GM21367 (cell line): ENCODE measurements at regions not wholly inside any gene's neighbourhood (a gene's known extent, or its start where the extent isn't known, plus 50 kb on each side); places are given as distances from the start of the nearest gene placed in this dataset.
"Not testable (repeated sequence)": the region's sequence is repeated elsewhere in the genome, so short reads cannot be mapped to it uniquely, and the experiment has no call there.

Experiments
- ATAC-seq: cut with Tn5 transposase; IDR thresholded peaks from one replicate; pipeline ENCODE4 v1.9.1; 2021; ENCODE audit not compliant: unreplicated experiment

GRCh38 chr4:151860561-151861093 lies 99.8 kb upstream of the GATB start:
- no peak for ATAC-seq

GRCh38 chr4:151859641-151860040 lies 98.8 kb upstream of the GATB start:
- no peak for ATAC-seq

GRCh38 chr4:151858356-151858755 lies 97.5 kb upstream of the GATB start:
- ATAC-seq = no peak

- ATAC-seq = no peak
These were observed 96.6 kb upstream of the GATB start for GRCh38 chr4:151857368-151857767.

GRCh38 chr4:151855747-151856146 lies 94.9 kb upstream of the GATB start:
- ATAC-seq = no peak

- no peak for ATAC-seq
These were observed 93.9 kb upstream of the GATB start for GRCh38 chr4:151854731-151855130.

GRCh38 chr4:151853034-151853433 lies 92.2 kb upstream of the GATB start:
- ATAC-seq = no peak

- ATAC-seq = no peak
These were observed 91.4 kb upstream of the GATB start for GRCh38 chr4:151852202-151852601.

GRCh38 chr4:151851354-151851753 lies 90.5 kb upstream of the GATB start:
- ATAC-seq = no peak

- no peak for ATAC-seq
These were observed 90.0 kb upstream of the GATB start for GRCh38 chr4:151850791-151851213.

- ATAC-seq = not testable (repeated sequence)
These were observed 84.7 kb upstream of the GATB start for GRCh38 chr4:151845551-151845950.

GRCh38 chr4:151842430-151843079 lies 81.7 kb upstream of the GATB start:
- no peak for ATAC-seq

- no peak for ATAC-seq
These were observed 80.3 kb upstream of the GATB start for GRCh38 chr4:151841107-151841506.

GRCh38 chr4:151835467-151835866 lies 74.7 kb upstream of the GATB start:
- ATAC-seq = no peak

GRCh38 chr4:151833174-151833573 lies 72.4 kb upstream of the GATB start:
- ATAC-seq = no peak

GRCh38 chr4:151831526-151831925 lies 70.7 kb upstream of the GATB start:
- no peak for ATAC-seq

GRCh38 chr4:151830168-151830567 lies 69.4 kb upstream of the GATB start:
- ATAC-seq = no peak

- ATAC-seq = no peak
These were observed 68.5 kb upstream of the GATB start for GRCh38 chr4:151829309-151829708.

GRCh38 chr4:151824656-151825055 lies 63.8 kb upstream of the GATB start:
- no peak for ATAC-seq

- ATAC-seq = no peak
These were observed 61.5 kb upstream of the GATB start for GRCh38 chr4:151822331-151822730.

- ATAC-seq = no peak
These were observed 59.2 kb upstream of the GATB start for GRCh38 chr4:151820004-151820403.

- no peak for ATAC-seq
These were observed 50.6 kb upstream of the GATB start for GRCh38 chr4:151811403-151811802.
